IMR-90 (cell line): ENCODE measurements at regions not wholly inside any gene's neighbourhood (a gene's known extent, or its start where the extent isn't known, plus 50 kb on each side); places are given as distances from the start of the nearest gene placed in this dataset.

Experiments
- ATAC-seq: fragments of 200-7000 bp; cut with Tn5 transposase; 2 replicates; pipeline ENCODE4 v1.9.1; 2020; ENCODE audit warnings: low read depth, mild to moderate bottlenecking, moderate library complexity
- BruUV-seq: library from RNA; stranded (reverse); fragments of 400-500 nt; replicated peaks from 2 replicates; lab custom pipeline; 2021; lab: Mats Ljungman, UMichigan
- CTCF ChIA-PET: fragments of 300-600 bp; formaldehyde crosslinking; extraction: SDS; loops from one replicate; lab custom pipeline; 2021; ENCODE audit warnings: antibody characterized with exemption; lab: Yijun Ruan, JAX
- POLR2A ChIA-PET: fragments of 300-600 bp; sonication (Branson Sonifier 250); formaldehyde crosslinking; loops from one replicate; lab custom pipeline; 2022; ENCODE audit warnings: antibody characterized with exemption; ENCODE audit not compliant: unreplicated experiment; lab: Charles Lee
- DNase-seq: peaks from one replicate; pipeline ENCODE4 v3.0.0; 2013
- H2AFZ ChIP-seq: replicated peaks from 2 replicates; pipeline ENCODE3; 2013; ENCODE audit warnings: low read length, mild to moderate bottlenecking; ENCODE audit not compliant: poor library complexity
- H2AK5ac ChIP-seq: 2 replicates; pipeline ENCODE4 v1.6.1; 2013; ENCODE audit warnings: low read depth, low read length, inconsistent platforms
- H2AK9ac ChIP-seq: replicated peaks from 2 replicates; pipeline ENCODE3; 2013; ENCODE audit warnings: mild to moderate bottlenecking, low read depth, low read length, moderate library complexity; ENCODE audit not compliant: poor library complexity
- H2BK120ac ChIP-seq: 2 replicates; pipeline ENCODE4 v1.6.1; 2013; ENCODE audit warnings: low read depth, low read length, inconsistent platforms
- H2BK15ac ChIP-seq: 3 replicates; pipeline ENCODE4 v1.6.1; 2013; ENCODE audit warnings: low read depth, low read length, inconsistent platforms
- H2BK20ac ChIP-seq: 2 replicates; pipeline ENCODE4 v1.6.1; 2013; ENCODE audit warnings: low read depth, mild to moderate bottlenecking, inconsistent platforms, low read length, moderate library complexity
- H2BK5ac ChIP-seq: 2 replicates; pipeline ENCODE4 v1.6.1; 2013; ENCODE audit warnings: mild to moderate bottlenecking, low read depth, low read length, inconsistent platforms; ENCODE audit not compliant: poor library complexity, severe bottlenecking
- H3K14ac ChIP-seq: replicated peaks from 2 replicates; pipeline ENCODE4 v1.6.1; 2013; ENCODE audit warnings: low read depth, low read length, inconsistent platforms
- H3K18ac ChIP-seq: 2 replicates; pipeline ENCODE4 v1.6.1; 2013; ENCODE audit warnings: low read depth, low read length, control low read depth
- H3K23ac ChIP-seq: 2 replicates; pipeline ENCODE4 v1.6.1; 2013; ENCODE audit warnings: low read depth, low read length, inconsistent platforms
- H3K27ac ChIP-seq: 2 replicates; pipeline ENCODE4 v1.5.1; 2013; ENCODE audit warnings: mild to moderate bottlenecking, control low read depth, low read length; ENCODE audit not compliant: insufficient read depth
- H3K27me3 ChIP-seq: 2 replicates; pipeline ENCODE4 v1.6.1; 2013; ENCODE audit warnings: low read length; ENCODE audit not compliant: control insufficient read depth, insufficient read depth
- H3K36me3 ChIP-seq: 2 replicates; pipeline ENCODE4 v1.6.1; 2013; ENCODE audit warnings: low read length, mixed read lengths; ENCODE audit not compliant: control insufficient read depth, insufficient read depth
- H3K4ac ChIP-seq: 2 replicates; pipeline ENCODE4 v1.6.1; 2013; ENCODE audit warnings: low read depth, low read length, inconsistent platforms
- H3K4me1 ChIP-seq: 2 replicates; pipeline ENCODE4 v1.6.1; 2013; ENCODE audit warnings: low read length, mixed read lengths; ENCODE audit not compliant: control insufficient read depth, insufficient read depth
- H3K4me2 ChIP-seq: 2 replicates; pipeline ENCODE4 v1.6.1; 2013; ENCODE audit warnings: low read depth, mild to moderate bottlenecking, control low read depth, low read length, moderate library complexity
- H3K4me3 ChIP-seq: 2 replicates; pipeline ENCODE4 v1.5.1; 2013; ENCODE audit warnings: low read depth, mild to moderate bottlenecking, control low read depth, low read length, moderate library complexity; ENCODE audit not compliant: insufficient read depth
- H3K56ac ChIP-seq: 2 replicates; pipeline ENCODE4 v1.6.1; 2013; ENCODE audit warnings: low read length, inconsistent platforms; ENCODE audit not compliant: insufficient read depth; ENCODE audit errors: extremely low read depth
- H3K79me1 ChIP-seq, 2 experiments: 2 replicates each; pipeline ENCODE4 v1.6.1; 2013; ENCODE audit warnings: low read length in 2 of 2, inconsistent platforms in 1 of 2, low read depth in 1 of 2
- H3K9ac ChIP-seq: 2 replicates; pipeline ENCODE4 v1.6.1; 2013; ENCODE audit warnings: low read depth, low read length, control low read depth
- H3K9me1 ChIP-seq: 2 replicates; pipeline ENCODE4 v1.6.1; 2013; ENCODE audit warnings: low read length, inconsistent platforms; ENCODE audit not compliant: insufficient read depth
- H3K9me3 ChIP-seq: 2 replicates; pipeline ENCODE4 v1.6.1; 2013; ENCODE audit warnings: low read length; ENCODE audit not compliant: control insufficient read depth, insufficient read depth
- H4K20me1 ChIP-seq: 2 replicates; pipeline ENCODE4 v1.6.1; 2013; ENCODE audit warnings: low read length, inconsistent platforms; ENCODE audit not compliant: insufficient read depth
- H4K5ac ChIP-seq: 2 replicates; pipeline ENCODE4 v1.6.1; 2013; ENCODE audit warnings: mild to moderate bottlenecking, low read depth, low read length, control low read depth
- H4K8ac ChIP-seq, 2 experiments: 2 replicates each; pipeline ENCODE4 v1.6.1; 2013; ENCODE audit warnings: low read depth in 2 of 2, low read length in 2 of 2, control low read depth in 1 of 2, inconsistent platforms in 1 of 2
- H4K91ac ChIP-seq: 2 replicates; pipeline ENCODE4 v1.6.1; 2013; ENCODE audit warnings: low read depth, low read length, inconsistent platforms; ENCODE audit not compliant: insufficient read depth
- BHLHE40 ChIP-seq: fragments of 150-350 bp; IDR thresholded peaks from 2 replicates; pipeline ENCODE4 v1.6.1; 2016; ENCODE audit warnings: mild to moderate bottlenecking, low read depth, low read length
- MXI1 ChIP-seq: IDR thresholded peaks from 2 replicates; pipeline ENCODE4 v1.6.1; 2012; ENCODE audit warnings: low read depth, mild to moderate bottlenecking, low read length, moderate library complexity, borderline replicate concordance
- POLR2A ChIP-seq: IDR thresholded peaks from 2 replicates; pipeline ENCODE4 v1.6.1; 2012; ENCODE audit warnings: mild to moderate bottlenecking, low read depth, low read length
- WGBS, 2 experiments: methylation state at CpG; one replicate each; pipeline versions ENCODE4 v1.1.5 to v1.1.7; 2013; ENCODE audit warnings: missing lambda C conversion rate in 2 of 2; ENCODE audit not compliant: insufficient read length in 1 of 2; ENCODE audit errors: extremely low coverage in 2 of 2; 5-methylcytosine and 5-hydroxymethylcytosine counted together
- dilution Hi-C: fragments of 300-500 bp; cut with HindIII; formaldehyde crosslinking; loops from one replicate; pipeline ENCODE4 v1.14.3; 2018; ENCODE audit warnings: low sequenced_read_pairs; ENCODE audit not compliant: unreplicated experiment
- in situ Hi-C: fragments of 300-500 bp; cut with MboI; formaldehyde crosslinking; loops from 3 replicates; pipeline ENCODE4 v1.14.3; 2019; ENCODE audit warnings: low sequenced_read_pairs, inconsistent platforms, mixed read lengths
- intact Hi-C: fragments of 100-400 bp; cut with micrococcal nuclease; formaldehyde crosslinking; loops from 2 replicates; pipeline ENCODE4 v1.10.0; 2022

- H2AK9ac ChIP-seq = no peak overlapping the region
- intact Hi-C loops (no loop called here), dilution Hi-C loops (no loop called here), in situ Hi-C loops (no loop called here)
- CTCF ChIA-PET = no interaction called here
- POLR2A ChIA-PET = no interaction called here
- H3K56ac ChIP-seq = no peak overlapping the region
- H4K8ac ChIP-seq = no peak overlapping the region
- no TSS peak for BruUV-seq
- H3K4me3 ChIP-seq = no peak overlapping the region
- H2BK15ac ChIP-seq = no peak overlapping the region
- no peak overlapping the region for H2BK20ac ChIP-seq
- no peak overlapping the region for H3K4ac ChIP-seq
- no peak overlapping the region for H3K4me2 ChIP-seq
- H3K9me1 ChIP-seq = no peaks in the 10 kb centered on the region
- H3K79me1 ChIP-seq = no peaks in the 10 kb centered on the region
- H2BK120ac ChIP-seq = no peak overlapping the region
- no peaks in the 10 kb centered on the region for H3K4me1 ChIP-seq
- H4K20me1 ChIP-seq = no peaks in the 10 kb centered on the region
- H3K27me3 ChIP-seq = no peaks in the 10 kb centered on the region
- H3K18ac ChIP-seq = no peak overlapping the region
- H3K14ac ChIP-seq = no peak overlapping the region
- WGBS, 2 experiments = no CpG with 5 or more reads among the region's 1 CpG
- no peak overlapping the region for H3K27ac ChIP-seq
- H2AFZ ChIP-seq = no peak overlapping the region
- no peak for ATAC-seq
- H2AK5ac ChIP-seq = no peak overlapping the region
- no peak for TF ChIP-seq POLR2A
- no peak for TF ChIP-seq MXI1
- no peak for TF ChIP-seq BHLHE40
- H4K91ac ChIP-seq = no peak overlapping the region
- no peak overlapping the region for H3K23ac ChIP-seq
- no peaks in the 10 kb centered on the region for H3K36me3 ChIP-seq
- H2BK5ac ChIP-seq = no peak overlapping the region
- H3K9ac ChIP-seq = no peak overlapping the region
- H4K5ac ChIP-seq = no peak overlapping the region
- H3K9me3 ChIP-seq = peaks cover 44% of the 10 kb centered on the region
- no peak for DNase-seq
Measured at GRCh38 chr1:5399771-5400170, 592.5 kb downstream of the NPHP4 start.
